Breast epithelium (tissue), 4 donors: ENCODE measurements at regions not wholly inside any gene's neighbourhood (a gene's known extent, or its start where the extent isn't known, plus 50 kb on each side); places are given as distances from the start of the nearest gene placed in this dataset.

ENCODE experiments used
- DNase-seq, 2 donors: peaks; one replicate each; pipeline ENCODE4 v3.0.0-alpha.2; 2019; ENCODE audit warnings: low spot score in 2 of 2
- H3K27ac ChIP-seq, 2 donors: fragments of 200-600 bp; sonication (generic) in 1 of 2; one replicate each; pipeline ENCODE4 v1.5.1; 2016 to 2019; ENCODE audit warnings: mild to moderate bottlenecking in 1 of 2
- H3K27me3 ChIP-seq, 2 donors: fragments of 200-600 bp; sonication (generic) in 1 of 2; one replicate each; pipeline versions ENCODE4 v1.5.1 to v1.6.0; 2017 to 2019; ENCODE audit warnings: control low read depth in 1 of 2, mild to moderate bottlenecking in 1 of 2
- H3K36me3 ChIP-seq: fragments of 200-600 bp; one replicate; pipeline ENCODE4 v1.5.1; 2019
- H3K4me1 ChIP-seq, 2 donors: fragments of 200-600 bp; sonication (generic); one replicate each; pipeline ENCODE4 v1.5.1; 2016 to 2019; ENCODE audit warnings: control low read depth in 1 of 2
- H3K4me3 ChIP-seq, 3 donors: fragments of 200-600 bp; sonication (generic); 1 replicate in 2 of 3; 2 replicates in 1 of 3; pipeline ENCODE4 v1.5.1; 2016 to 2019; ENCODE audit warnings: mild to moderate bottlenecking in 3 of 3, moderate library complexity in 2 of 3
- H3K9me3 ChIP-seq, 2 donors: fragments of 200-600 bp; sonication (generic) in 1 of 2; one replicate each; pipeline ENCODE4 v1.5.1; 2016 to 2019; ENCODE audit warnings: control low read depth in 1 of 2
- CTCF ChIP-seq, 3 donors: fragments of 450-650 bp; IDR thresholded peaks; one replicate each; pipeline ENCODE4 v1.5.1; 2016 to 2017; ENCODE audit warnings: antibody characterized with exemption in 3 of 3, mild to moderate bottlenecking in 3 of 3, moderate library complexity in 3 of 3
- POLR2A ChIP-seq: fragments of 450-650 bp; IDR thresholded peaks from one replicate; pipeline ENCODE4 v1.6.1; 2016; ENCODE audit warnings: antibody characterized with exemption, mild to moderate bottlenecking, moderate library complexity
- POLR2AphosphoS5 ChIP-seq, 3 donors: sonication (generic); formaldehyde crosslinking; IDR thresholded peaks; one replicate each; pipeline ENCODE4 v1.6.1; 2017; ENCODE audit warnings: antibody characterized with exemption in 3 of 3
- intact Hi-C: fragments of 100-400 bp; cut with DNase I; formaldehyde crosslinking; loops from one replicate; pipeline ENCODE4 v1.15.1; 2023; ENCODE audit warnings: low total_unique reads

- intact Hi-C loops = no loop called here
- H3K9me3 ChIP-seq = no peaks in the 10 kb centered on the region
- no peak overlapping the region for H3K27ac ChIP-seq
- H3K4me3 ChIP-seq = no peak overlapping the region
- no peaks in the 10 kb centered on the region for H3K4me1 ChIP-seq
- no peak for TF ChIP-seq POLR2A
- no peak for TF ChIP-seq POLR2AphosphoS5 (IDR thresholded peaks at IDR 0.05)
- TF ChIP-seq CTCF (IDR thresholded peaks at IDR 0.05) = no peak
- H3K27me3 ChIP-seq = no peaks in the 10 kb centered on the region
- no peaks in the 10 kb centered on the region for H3K36me3 ChIP-seq
- no peak for DNase-seq
These were observed 53.2 kb upstream of the CUL3 start for GRCh38 chr2:224638301-224638823.
